Caki2 (cell line): ENCODE measurements at regions not wholly inside any gene's neighbourhood (a gene's known extent, or its start where the extent isn't known, plus 50 kb on each side); places are given as distances from the start of the nearest gene placed in this dataset.
A peak's percentile ranks its signal among the peaks of the same experiment; 100 is the strongest.
"Not testable (repeated sequence)": the region's sequence is repeated elsewhere in the genome, so short reads cannot be mapped to it uniquely, and the experiment has no call there.

ENCODE experiments used
- DNase-seq: peaks from one replicate; pipeline ENCODE4 v3.0.0-alpha.2; 2015; ENCODE audit warnings: low read depth
- in situ Hi-C: cut with HindIII; loops from 2 replicates; pipeline ENCODE4 v1.10.0; 2016; ENCODE audit warnings: low sequenced_read_pairs, low pct_unique_long_range_greater_than_20kb, mixed read lengths

GRCh38 chr18:25544546-25545287 lies 192.8 kb upstream of the ZNF521 start:
- DNase-seq = no peak
- in situ Hi-C loops = no loop called here

DNA sequence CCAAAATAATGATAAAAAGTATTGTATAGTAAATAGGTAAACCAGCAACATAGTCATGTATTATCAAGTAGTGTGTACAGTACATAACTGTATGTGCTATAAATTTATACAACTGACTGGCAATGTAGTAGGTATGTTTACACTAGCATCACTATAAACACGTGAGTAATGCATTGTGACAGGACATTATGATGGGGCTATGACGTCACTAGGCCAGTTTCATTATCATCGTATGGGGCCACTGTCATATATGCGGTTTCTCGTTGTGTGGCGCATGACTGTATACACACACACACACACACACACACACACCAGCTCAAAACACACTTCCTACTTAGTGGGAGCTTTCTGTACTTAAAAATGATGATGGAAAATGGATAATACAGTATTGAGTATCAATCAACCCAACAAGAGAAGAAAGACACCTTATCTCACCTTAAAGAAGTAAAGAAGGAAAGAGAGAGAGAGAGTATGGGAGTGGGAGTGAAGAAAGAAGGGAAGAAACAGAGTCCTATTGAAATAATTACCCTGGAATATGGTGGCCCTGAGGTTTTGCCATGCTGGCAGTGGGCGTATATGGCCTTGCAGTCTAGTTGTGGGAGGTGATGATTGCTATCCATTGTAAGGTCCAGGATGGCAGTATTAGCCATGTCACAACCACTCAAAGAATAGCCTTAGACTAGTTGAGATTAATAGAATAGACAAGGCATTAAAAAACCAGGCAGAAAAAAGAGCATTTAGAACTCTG lies 186.4 kb upstream of the ZNF521 start:
- no peak for DNase-seq

GRCh38 chr18:25535495-25535894 lies 183.5 kb upstream of the ZNF521 start:
- in situ Hi-C loops = no loop called here

More for the DNA sequence above, 186.4 kb upstream of the ZNF521 start:
- in situ Hi-C loops = no loop called here

DNA sequence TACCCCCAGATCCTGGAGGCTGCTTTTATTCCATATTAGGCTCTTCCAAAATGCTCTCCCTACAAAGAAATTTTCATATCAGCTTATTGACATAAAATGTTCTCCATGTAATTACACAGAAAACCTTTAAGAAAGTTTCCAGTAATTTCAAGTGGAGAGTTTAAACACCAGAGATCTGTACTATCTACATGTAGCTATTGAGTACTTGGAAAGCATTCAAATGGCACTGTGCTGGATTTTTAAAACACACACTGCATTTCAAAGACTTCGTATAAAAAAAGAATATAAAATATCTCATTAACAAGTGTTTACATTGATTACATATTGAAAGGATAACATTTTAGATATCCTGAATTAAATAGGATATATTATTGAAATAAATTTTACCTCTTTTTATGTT lies 182.4 kb upstream of the ZNF521 start:
- in situ Hi-C loops = no loop called here
- no peak for DNase-seq

More at GRCh38 chr18:25535495-25535894, 183.5 kb upstream of the ZNF521 start:
- DNase-seq = no peak

GRCh38 chr18:25533218-25533617 lies 181.3 kb upstream of the ZNF521 start:
- DNase-seq = no peak
- in situ Hi-C loops = no loop called here

GRCh38 chr18:25531207-25531606 lies 179.2 kb upstream of the ZNF521 start:
- DNase-seq = no peak
- in situ Hi-C loops = no loop called here

- in situ Hi-C loops, DNase-seq: not testable (repeated sequence)
Observed at GRCh38 chr18:25525789-25526188, 173.8 kb upstream of the ZNF521 start.

GRCh38 chr18:25518716-25519053 lies 166.7 kb upstream of the ZNF521 start:
- no peak for DNase-seq
- in situ Hi-C loops = no loop called here

DNA sequence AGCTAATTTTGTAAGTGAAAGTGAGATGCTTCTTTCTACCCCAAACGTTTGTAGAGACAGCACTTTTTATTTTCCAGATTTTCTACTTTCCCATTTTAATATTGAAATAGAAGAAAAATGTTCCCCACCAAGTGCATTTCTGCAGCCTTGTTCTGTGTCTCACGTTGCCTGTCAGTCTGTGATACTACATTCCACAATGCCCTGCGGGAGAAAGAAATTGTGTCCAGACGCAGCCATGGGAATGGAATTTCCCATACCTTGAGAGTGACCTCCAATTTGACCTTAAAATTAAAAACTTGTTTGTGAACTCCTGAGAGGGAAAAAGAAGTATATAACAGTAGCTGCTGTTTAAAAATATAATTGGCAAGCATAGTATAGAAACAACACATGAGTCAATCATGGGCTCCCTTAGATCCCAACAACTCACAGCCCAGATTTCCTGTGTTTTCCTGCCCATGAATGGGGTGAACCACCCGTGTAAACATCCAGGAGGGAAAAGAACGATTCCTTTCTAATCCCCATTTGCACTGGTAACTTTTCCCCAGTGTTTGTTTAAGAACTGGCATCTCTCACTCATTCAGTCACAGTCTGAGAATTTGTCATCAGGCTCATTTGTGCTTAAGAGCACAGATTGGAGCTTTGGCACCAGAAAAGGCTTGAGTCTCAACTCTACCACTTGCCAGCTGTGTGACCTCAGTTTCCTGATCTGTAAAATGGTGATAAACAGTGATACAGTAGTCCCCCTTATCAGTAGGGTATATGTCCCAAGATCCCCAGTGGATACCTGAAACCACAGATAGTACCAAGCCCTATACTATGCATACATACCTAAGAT lies 166.1 kb upstream of the ZNF521 start:
- in situ Hi-C loops = no loop called here

GRCh38 chr18:25516747-25517498 lies 165.0 kb upstream of the ZNF521 start:
- no peak for DNase-seq
- in situ Hi-C loops = no loop called here

More for the DNA sequence above, 166.1 kb upstream of the ZNF521 start:
- DNase-seq = no peak

DNA sequence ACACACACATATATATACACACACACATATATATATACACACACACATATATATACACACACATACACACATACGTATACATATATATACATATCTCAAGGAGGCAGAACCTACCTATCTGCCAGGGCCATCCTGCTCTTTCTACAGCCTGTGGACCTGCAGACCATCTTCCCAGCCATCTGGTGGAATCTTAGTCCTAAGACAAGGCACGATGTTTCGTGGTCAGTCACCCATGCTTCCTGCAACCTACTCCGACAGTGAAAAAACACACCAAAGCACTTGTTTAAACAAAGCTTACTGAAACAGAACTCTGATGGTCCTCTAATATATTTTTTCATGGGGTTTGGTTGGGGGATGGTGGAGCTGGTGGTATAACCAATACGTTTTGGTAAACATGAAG lies 164.2 kb upstream of the ZNF521 start:
- DNase-seq = no peak
- in situ Hi-C loops = no loop called here

GRCh38 chr18:25510096-25510495 lies 158.1 kb upstream of the ZNF521 start:
- in situ Hi-C loops = no loop called here

DNA sequence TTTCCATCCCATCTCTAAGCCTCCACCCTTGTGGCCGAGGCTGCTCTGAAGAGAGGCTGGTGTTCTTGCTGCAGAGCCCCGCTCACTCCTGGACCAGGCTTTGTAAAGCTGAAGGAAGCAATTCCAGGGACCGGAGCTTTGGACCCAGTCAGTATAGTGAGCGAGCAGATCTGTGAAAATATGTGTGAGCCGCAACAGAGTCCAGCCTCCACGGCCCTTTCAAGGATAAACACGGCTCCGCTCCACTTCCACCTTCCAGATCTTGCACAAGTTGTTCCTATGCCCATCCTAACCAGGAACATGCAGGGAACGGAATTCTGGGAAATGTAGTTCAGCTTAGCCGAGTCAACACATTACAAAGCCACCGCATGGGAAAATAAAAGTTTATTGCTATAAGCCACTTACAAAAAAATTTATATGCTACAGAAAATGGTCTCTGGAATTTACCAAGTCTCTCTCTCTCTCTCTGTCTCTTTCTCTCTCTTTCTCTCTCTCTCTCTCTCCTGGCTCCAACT lies 151.7 kb upstream of the ZNF521 start:
- in situ Hi-C loops = no loop called here
- DNase-seq = peak; percentile 26

More at GRCh38 chr18:25510096-25510495, 158.1 kb upstream of the ZNF521 start:
- DNase-seq = no peak

- in situ Hi-C loops = no loop called here
- no peak for DNase-seq
Observed at GRCh38 chr18:25497151-25497794, 145.3 kb upstream of the ZNF521 start.

DNA sequence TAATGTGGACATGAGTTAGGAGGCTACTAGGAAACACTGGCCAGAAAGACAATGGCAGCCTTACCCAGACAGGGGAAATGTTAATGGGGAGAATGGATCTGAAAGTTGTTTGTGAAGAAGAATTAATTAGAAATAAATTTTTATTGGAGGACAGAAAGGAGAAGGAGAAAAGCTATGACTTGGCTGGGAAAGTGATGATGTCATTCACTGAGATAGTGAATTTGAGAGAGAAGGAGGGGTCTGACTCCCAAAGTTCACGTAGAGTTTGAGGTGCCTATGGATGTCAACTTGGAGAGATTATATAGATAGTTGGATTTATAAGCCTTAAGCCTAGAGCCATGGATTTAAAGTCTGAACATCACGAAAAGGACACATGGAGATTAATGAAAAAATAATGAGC lies 144.6 kb upstream of the ZNF521 start:
- DNase-seq = no peak
- in situ Hi-C loops = no loop called here

GRCh38 chr18:25495606-25496005 lies 143.6 kb upstream of the ZNF521 start:
- in situ Hi-C loops = no loop called here
- DNase-seq = no peak

- no peak for DNase-seq
- in situ Hi-C loops = no loop called here
Observed at GRCh38 chr18:25494888-25495287, 142.9 kb upstream of the ZNF521 start.

GRCh38 chr18:25493401-25493800 lies 141.4 kb upstream of the ZNF521 start:
- DNase-seq = no peak
- in situ Hi-C loops = no loop called here
